Dendritic cell treated with granulocyte-macrophage colony-stimulating factor and Interleukin-4, amounts not matched to agents 40 ng/mL and 50 ng/mL, for 4 days (primary cell): ENCODE measurements at regions not wholly inside any gene's neighbourhood (a gene's known extent, or its start where the extent isn't known, plus 50 kb on each side); places are given as distances from the start of the nearest gene placed in this dataset.

Experiments used
- H3K27ac Mint-ChIP-seq: one replicate; pipeline ENCODE4 v1.8.0; 2022; ENCODE audit warnings: mild to moderate bottlenecking, mixed read lengths
- H3K27me3 Mint-ChIP-seq: one replicate; pipeline ENCODE4 v1.8.0; 2022; ENCODE audit warnings: mild to moderate bottlenecking, mixed read lengths
- H3K36me3 Mint-ChIP-seq: one replicate; pipeline ENCODE4 v1.8.0; 2022; ENCODE audit warnings: low read depth, mixed read lengths
- H3K4me1 Mint-ChIP-seq: one replicate; pipeline ENCODE4 v1.8.0; 2022; ENCODE audit warnings: low read depth, mixed read lengths
- H3K4me3 Mint-ChIP-seq: one replicate; pipeline ENCODE4 v1.8.0; 2022; ENCODE audit warnings: mild to moderate bottlenecking, moderate library complexity, mixed read lengths
- H3K9me3 Mint-ChIP-seq: one replicate; pipeline ENCODE4 v1.8.0; 2022; ENCODE audit warnings: mixed read lengths
- intact Hi-C: fragments of 100-400 bp; cut with micrococcal nuclease; formaldehyde crosslinking; loops from one replicate; pipeline ENCODE4 v1.15.0; 2022

DNA sequence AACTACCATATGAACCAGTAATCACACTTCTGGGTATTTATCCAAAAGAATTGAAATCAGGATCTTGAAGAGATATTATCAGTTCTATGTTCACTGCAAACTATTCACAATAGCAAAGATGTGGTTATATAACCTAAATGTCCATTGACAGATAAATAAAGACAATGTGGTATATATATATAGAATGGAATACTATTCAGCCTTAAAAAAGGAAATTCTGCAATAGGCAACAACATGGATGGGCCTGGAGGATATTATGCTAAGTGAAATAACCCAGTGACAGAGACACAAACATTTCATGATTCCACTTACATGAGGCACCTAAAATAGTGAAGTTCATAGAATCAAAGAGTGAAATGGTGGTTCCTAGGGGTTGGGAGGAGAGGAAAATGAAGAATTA lies 90.6 kb upstream of the CDK1 start:
- no peak overlapping the region for H3K4me3 Mint-ChIP-seq
- H3K27me3 Mint-ChIP-seq: no peaks in the 10 kb centered on the region
- H3K4me1 Mint-ChIP-seq: peaks cover 5% of the 10 kb centered on the region
- no peak overlapping the region for H3K27ac Mint-ChIP-seq
- H3K9me3 Mint-ChIP-seq: peaks cover 5% of the 10 kb centered on the region
- no peaks in the 10 kb centered on the region for H3K36me3 Mint-ChIP-seq
- intact Hi-C loops: no loop called here

DNA sequence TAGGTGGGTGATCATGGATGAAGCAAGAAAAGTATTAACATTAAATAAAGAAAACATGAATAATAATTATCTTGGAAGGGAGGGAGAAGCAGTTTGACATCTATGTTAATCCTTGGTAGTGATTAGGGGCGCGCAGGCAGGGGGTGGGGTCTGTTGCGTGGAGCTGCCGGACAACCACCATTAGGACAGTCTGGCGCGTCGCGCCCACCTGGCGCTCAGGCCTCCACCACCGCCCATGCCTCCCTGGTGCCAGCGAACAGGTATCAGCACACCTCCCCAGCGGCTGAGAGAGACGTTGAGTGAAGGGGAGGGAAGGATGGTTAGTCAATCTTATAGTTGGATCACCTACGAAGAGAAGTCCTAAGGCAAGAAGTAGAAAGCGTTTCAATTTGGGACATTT lies 94.2 kb upstream of the CDK1 start:
- Mint-ChIP-seq H3K27me3 (no peaks in the 10 kb centered on the region), H3K36me3 (no peaks in the 10 kb centered on the region), H3K4me1 (peaks cover 5% of the 10 kb centered on the region), H3K9me3 (peaks cover 9% of the 10 kb centered on the region), H3K27ac (no peak overlapping the region), H3K4me3 (no peak overlapping the region)
- intact Hi-C loops: no loop called here

- H3K27ac Mint-ChIP-seq: no peak overlapping the region
- intact Hi-C loops: no loop called here
- no peak overlapping the region for H3K4me3 Mint-ChIP-seq
- H3K9me3 Mint-ChIP-seq: peaks cover 9% of the 10 kb centered on the region
- no peaks in the 10 kb centered on the region for H3K36me3 Mint-ChIP-seq
- no peaks in the 10 kb centered on the region for H3K27me3 Mint-ChIP-seq
- peaks cover 5% of the 10 kb centered on the region for H3K4me1 Mint-ChIP-seq
These were observed 97.2 kb upstream of the CDK1 start for GRCh38 chr10:60681103-60681502.

- Mint-ChIP-seq H3K9me3 (peaks cover 9% of the 10 kb centered on the region), H3K27me3 (no peaks in the 10 kb centered on the region), H3K36me3 (no peaks in the 10 kb centered on the region), H3K4me3 (no peak overlapping the region), H3K4me1 (peaks cover 5% of the 10 kb centered on the region), H3K27ac (no peak overlapping the region)
- intact Hi-C loops: no loop called here
These were observed 98.8 kb upstream of the CDK1 start for GRCh38 chr10:60679388-60679990.

- no peak overlapping the region for H3K27ac Mint-ChIP-seq
- H3K9me3 Mint-ChIP-seq: peaks cover 9% of the 10 kb centered on the region
- no peaks in the 10 kb centered on the region for H3K36me3 Mint-ChIP-seq
- H3K4me1 Mint-ChIP-seq: peaks cover 5% of the 10 kb centered on the region
- intact Hi-C loops: no loop called here
- no peak overlapping the region for H3K4me3 Mint-ChIP-seq
- H3K27me3 Mint-ChIP-seq: no peaks in the 10 kb centered on the region
These were observed 99.3 kb upstream of the CDK1 start for GRCh38 chr10:60678978-60679377.

- Mint-ChIP-seq H3K4me3 (no peak overlapping the region), H3K4me1 (no peaks in the 10 kb centered on the region), H3K27ac (no peak overlapping the region), H3K27me3 (no peaks in the 10 kb centered on the region), H3K36me3 (no peaks in the 10 kb centered on the region), H3K9me3 (peaks cover 9% of the 10 kb centered on the region)
- intact Hi-C loops: no loop called here
These were observed 100.6 kb upstream of the CDK1 start for GRCh38 chr10:60677531-60678129.

GRCh38 chr10:60675236-60675635 lies 103.0 kb upstream of the CDK1 start:
- Mint-ChIP-seq H3K27ac (no peak overlapping the region), H3K4me3 (no peak overlapping the region), H3K36me3 (no peaks in the 10 kb centered on the region), H3K4me1 (peaks cover 5% of the 10 kb centered on the region), H3K9me3 (peaks cover 13% of the 10 kb centered on the region), H3K27me3 (no peaks in the 10 kb centered on the region)
- intact Hi-C loops: no loop called here

DNA sequence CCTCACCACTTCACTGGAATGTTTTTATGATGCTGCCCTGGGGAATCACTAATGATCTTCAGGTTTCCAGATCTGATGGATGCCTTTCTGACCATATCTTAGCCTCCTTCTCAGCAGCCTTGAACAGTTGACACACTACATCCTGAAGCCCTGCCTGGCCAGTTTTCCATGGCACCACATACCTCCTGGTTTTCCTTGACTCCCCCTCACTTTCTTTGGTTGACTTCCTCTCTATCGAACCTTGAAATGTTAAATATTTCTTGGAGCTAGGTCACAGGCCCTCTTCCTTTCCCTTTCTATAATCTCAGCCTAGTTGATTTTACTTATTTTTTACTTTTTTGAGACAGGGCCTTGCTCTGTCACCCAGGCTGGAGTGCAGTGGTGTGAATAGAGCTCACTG lies 108.8 kb upstream of the CDK1 start:
- Mint-ChIP-seq H3K9me3 (peaks cover 13% of the 10 kb centered on the region), H3K36me3 (no peaks in the 10 kb centered on the region), H3K27me3 (no peaks in the 10 kb centered on the region), H3K27ac (no peak overlapping the region), H3K4me3 (no peak overlapping the region), H3K4me1 (peaks cover 6% of the 10 kb centered on the region)
- intact Hi-C loops: loop anchor here (10.0 kb wide), 2 partner anchors 105 to 295 kb away; partner anchors contain the start of gene CDK1

DNA sequence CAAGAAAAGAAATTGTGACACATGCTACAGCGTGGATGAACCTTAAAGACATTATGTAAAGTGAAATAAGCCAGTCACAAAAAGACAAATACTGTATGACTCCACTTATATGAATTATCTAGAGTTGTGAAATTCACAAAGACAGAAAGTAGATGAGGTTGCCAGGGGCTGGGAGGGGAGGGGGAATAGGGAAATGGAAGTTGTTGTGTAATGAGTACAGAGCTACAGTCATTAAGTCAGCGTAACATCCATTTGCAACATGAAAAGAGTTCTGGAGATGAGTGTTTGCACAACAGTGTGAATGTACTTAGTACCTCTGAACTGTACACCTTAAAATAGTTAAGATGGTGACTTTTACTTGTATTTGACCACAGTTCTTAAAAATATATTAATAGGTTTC lies 112.1 kb upstream of the CDK1 start:
- H3K27me3 Mint-ChIP-seq: peaks cover 2% of the 10 kb centered on the region
- peaks cover 5% of the 10 kb centered on the region for H3K9me3 Mint-ChIP-seq
- no peak overlapping the region for H3K27ac Mint-ChIP-seq
- intact Hi-C loops: loop anchor here (10.0 kb wide), 2 partner anchors 109 to 299 kb away; partner anchors contain the start of gene CDK1
- H3K36me3 Mint-ChIP-seq: no peaks in the 10 kb centered on the region
- H3K4me1 Mint-ChIP-seq: peaks cover 25% of the 10 kb centered on the region
- H3K4me3 Mint-ChIP-seq: no peak overlapping the region

GRCh38 chr10:60664859-60665258 lies 113.4 kb upstream of the CDK1 start:
- H3K27ac Mint-ChIP-seq: no peak overlapping the region

GRCh38 chr10:60663850-60664249 lies 114.4 kb upstream of the CDK1 start:
- peaks cover 32% of the 10 kb centered on the region for H3K4me1 Mint-ChIP-seq
- no peak overlapping the region for H3K4me3 Mint-ChIP-seq
- H3K36me3 Mint-ChIP-seq: no peaks in the 10 kb centered on the region
- H3K27me3 Mint-ChIP-seq: peaks cover 2% of the 10 kb centered on the region
- H3K27ac Mint-ChIP-seq: peak overlapping the region; percentile 60
- intact Hi-C loops: loop anchor here (5.0 to 10.0 kb wide), 3 partner anchors 111 to 1233 kb away; partner anchors contain the start of gene CDK1
- no peaks in the 10 kb centered on the region for H3K9me3 Mint-ChIP-seq

More at GRCh38 chr10:60664859-60665258, 113.4 kb upstream of the CDK1 start:
- peaks cover 2% of the 10 kb centered on the region for H3K27me3 Mint-ChIP-seq
- H3K9me3 Mint-ChIP-seq: no peaks in the 10 kb centered on the region
- no peak overlapping the region for H3K4me3 Mint-ChIP-seq
- peaks cover 32% of the 10 kb centered on the region for H3K4me1 Mint-ChIP-seq
- no peaks in the 10 kb centered on the region for H3K36me3 Mint-ChIP-seq
- intact Hi-C loops: loop anchor here (5.0 to 10.0 kb wide), 3 partner anchors 110 to 1232 kb away; partner anchors contain the start of gene CDK1

- H3K27me3 Mint-ChIP-seq: peaks cover 2% of the 10 kb centered on the region
- H3K36me3 Mint-ChIP-seq: no peaks in the 10 kb centered on the region
- H3K9me3 Mint-ChIP-seq: no peaks in the 10 kb centered on the region
- peaks cover 32% of the 10 kb centered on the region for H3K4me1 Mint-ChIP-seq
- H3K27ac Mint-ChIP-seq: peak overlapping the region; percentile 60
- H3K4me3 Mint-ChIP-seq: no peak overlapping the region
- intact Hi-C loops: loop anchor here (5.0 to 10.0 kb wide), 3 partner anchors 112 to 1234 kb away; partner anchors contain the start of gene CDK1
These were observed 115.2 kb upstream of the CDK1 start for GRCh38 chr10:60662917-60663614.

- H3K27me3 Mint-ChIP-seq: peaks cover 2% of the 10 kb centered on the region
- H3K9me3 Mint-ChIP-seq: no peaks in the 10 kb centered on the region
- no peaks in the 10 kb centered on the region for H3K36me3 Mint-ChIP-seq
- peaks cover 32% of the 10 kb centered on the region for H3K4me1 Mint-ChIP-seq
- no peak overlapping the region for H3K27ac Mint-ChIP-seq
- no peak overlapping the region for H3K4me3 Mint-ChIP-seq
- intact Hi-C loops: loop anchor here (5.0 to 10.0 kb wide), 3 partner anchors 113 to 1236 kb away; partner anchors contain the start of gene CDK1
These were observed 116.6 kb upstream of the CDK1 start for GRCh38 chr10:60661637-60662036.

DNA sequence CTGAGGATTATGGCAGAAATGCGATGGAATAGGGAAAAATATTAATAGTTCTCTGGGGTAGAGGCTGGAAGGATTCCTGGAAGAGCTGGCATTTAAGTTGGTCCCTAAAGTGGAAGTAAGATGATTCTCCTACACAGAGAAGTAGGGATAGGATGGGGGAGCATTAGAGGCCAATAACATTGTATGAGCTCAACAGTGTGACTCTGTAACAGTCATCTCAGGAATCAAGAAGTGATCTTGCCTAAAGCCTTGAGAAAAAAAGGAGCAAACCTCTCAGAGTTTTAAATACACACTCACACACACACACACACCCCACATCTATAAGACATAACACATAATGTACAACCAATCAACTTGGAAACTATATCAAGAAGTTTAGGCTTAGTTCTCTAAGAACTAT lies 117.7 kb upstream of the CDK1 start:
- Mint-ChIP-seq H3K4me1 (peaks cover 32% of the 10 kb centered on the region), H3K27ac (peak overlapping the region; percentile 7), H3K4me3 (no peak overlapping the region), H3K9me3 (no peaks in the 10 kb centered on the region), H3K27me3 (peaks cover 2% of the 10 kb centered on the region), H3K36me3 (no peaks in the 10 kb centered on the region)
- intact Hi-C loops: loop anchor here (5.0 to 10.0 kb wide), 3 partner anchors 114 to 1237 kb away; partner anchors contain the start of gene CDK1
